Neural cell (in vitro differentiated cells): ENCODE measurements at regions not wholly inside any gene's neighbourhood (a gene's known extent, or its start where the extent isn't known, plus 50 kb on each side); places are given as distances from the start of the nearest gene placed in this dataset.
"Not testable (repeated sequence)": the region's sequence is repeated elsewhere in the genome, so short reads cannot be mapped to it uniquely, and the experiment has no call there.

Experiments
- H2AFZ ChIP-seq: fragments of 200-600, 300-800 bp; sonication (generic), shearing (Covaris generic); 2 replicates; pipeline ENCODE4 v1.6.0; 2014; ENCODE audit warnings: low read depth, mild to moderate bottlenecking, antibody characterized with exemption, low read length, moderate library complexity
- H3F3A ChIP-seq: fragments of 200-600 bp; shearing (Covaris generic); 2 replicates; pipeline ENCODE4 v1.6.1; 2016; ENCODE audit warnings: mild to moderate bottlenecking, moderate library complexity, mixed read lengths, antibody characterized with exemption, low read length; ENCODE audit not compliant: insufficient read depth, poor library complexity, severe bottlenecking
- H3K27ac ChIP-seq: fragments of 200-600, 300-800 bp; sonication (generic), shearing (Covaris generic); 2 replicates; pipeline ENCODE4 v1.5.1; 2014; ENCODE audit warnings: mild to moderate bottlenecking, low read length, moderate library complexity
- H3K27me3 ChIP-seq: fragments of 300-800, 200-600 bp; sonication (generic), shearing (Covaris generic); 2 replicates; pipeline ENCODE4 v1.6.0; 2014; ENCODE audit warnings: mild to moderate bottlenecking, low read depth, low read length, moderate library complexity; ENCODE audit not compliant: insufficient read depth
- H3K36me3 ChIP-seq: fragments of 300-800, 200-600 bp; sonication (generic), shearing (Covaris generic); 2 replicates; pipeline ENCODE4 v1.5.1; 2014; ENCODE audit warnings: mild to moderate bottlenecking, antibody characterized with exemption, low read length, moderate library complexity; ENCODE audit not compliant: insufficient read depth
- H3K4me2 ChIP-seq: fragments of 300-800, 200-600 bp; sonication (generic), shearing (Covaris generic); 2 replicates; pipeline ENCODE4 v1.6.0; 2014; ENCODE audit warnings: mild to moderate bottlenecking, low read length
- H3K4me3 ChIP-seq: fragments of 300-800, 200-600 bp; sonication (generic), shearing (Covaris generic); 2 replicates; pipeline ENCODE4 v1.5.1; 2014; ENCODE audit warnings: mild to moderate bottlenecking, low read length, moderate library complexity
- H3K79me2 ChIP-seq: fragments of 200-600 bp; shearing (Covaris generic); replicated peaks from 2 replicates; pipeline ENCODE4 v1.6.0; 2014; ENCODE audit warnings: mild to moderate bottlenecking, low read length, moderate library complexity; ENCODE audit not compliant: insufficient read depth
- H3K9ac ChIP-seq: fragments of 300-800, 200-600 bp; sonication (generic), shearing (Covaris generic); 2 replicates; pipeline ENCODE4 v1.6.1; 2016; ENCODE audit warnings: mild to moderate bottlenecking, low read length, mixed read lengths
- H3K9me2 ChIP-seq: fragments of 200-600 bp; shearing (Covaris generic); 2 replicates; pipeline ENCODE4 v1.6.1; 2016; ENCODE audit warnings: mild to moderate bottlenecking, low read length, mixed read lengths; ENCODE audit not compliant: insufficient read depth
- H3K9me3 ChIP-seq: fragments of 200-600, 300-800 bp; sonication (generic), shearing (Covaris generic); 2 replicates; pipeline ENCODE4 v1.6.1; 2016; ENCODE audit warnings: mild to moderate bottlenecking, mixed run types, low read length, moderate library complexity, mixed read lengths
- H4K20me1 ChIP-seq: fragments of 200-600 bp; shearing (Covaris generic); 2 replicates; pipeline ENCODE4 v1.6.1; 2016; ENCODE audit warnings: mild to moderate bottlenecking, mixed run types; ENCODE audit not compliant: insufficient read depth
- EP300 ChIP-seq: fragments of 450-650 bp; conservative IDR thresholded peaks from 2 replicates; pipeline ENCODE4 v1.6.1; 2014; ENCODE audit warnings: antibody characterized with exemption, mild to moderate bottlenecking, moderate library complexity; ENCODE audit not compliant: poor library complexity, severe bottlenecking
- EZH2 ChIP-seq: fragments of 200-600, 300-800 bp; shearing (Covaris generic), sonication (generic); IDR thresholded peaks from 2 replicates; pipeline ENCODE4 v1.6.1; 2014; ENCODE audit warnings: antibody characterized with exemption, low read length, borderline replicate concordance, mild to moderate bottlenecking; ENCODE audit not compliant: insufficient read depth, poor library complexity, severe bottlenecking
- MXI1 ChIP-seq: fragments of 450-650 bp; conservative IDR thresholded peaks from 2 replicates; pipeline ENCODE4 v1.6.1; 2014; ENCODE audit warnings: antibody characterized with exemption, mild to moderate bottlenecking; ENCODE audit not compliant: poor library complexity, severe bottlenecking
- POLR2AphosphoS5 ChIP-seq: IDR thresholded peaks from 2 replicates; pipeline ENCODE4 v1.6.1; 2012
- RAD21 ChIP-seq: fragments of 450-650 bp; conservative IDR thresholded peaks from 2 replicates; pipeline ENCODE4 v1.6.1; 2014; ENCODE audit warnings: antibody characterized with exemption, mild to moderate bottlenecking, moderate library complexity
- SMC3 ChIP-seq: fragments of 450-650 bp; conservative IDR thresholded peaks from 2 replicates; pipeline ENCODE4 v1.6.1; 2014; ENCODE audit warnings: antibody characterized with exemption, mild to moderate bottlenecking, moderate library complexity; ENCODE audit not compliant: poor library complexity
- TAF1 ChIP-seq: IDR thresholded peaks from 2 replicates; pipeline ENCODE4 v1.6.1; 2012; ENCODE audit warnings: low read depth
- TF ChIP-seq, protein P1 (sequence below): fragments of 450-650 bp; IDR thresholded peaks from 2 replicates; pipeline ENCODE4 v1.5.1; 2014; ENCODE audit warnings: antibody characterized with exemption, mild to moderate bottlenecking, moderate library complexity; ENCODE audit not compliant: poor library complexity, severe bottlenecking
- TF ChIP-seq, protein P2 (sequence below): IDR thresholded peaks from 2 replicates; pipeline ENCODE4 v1.6.1; 2012; ENCODE audit warnings: borderline replicate concordance

DNA sequence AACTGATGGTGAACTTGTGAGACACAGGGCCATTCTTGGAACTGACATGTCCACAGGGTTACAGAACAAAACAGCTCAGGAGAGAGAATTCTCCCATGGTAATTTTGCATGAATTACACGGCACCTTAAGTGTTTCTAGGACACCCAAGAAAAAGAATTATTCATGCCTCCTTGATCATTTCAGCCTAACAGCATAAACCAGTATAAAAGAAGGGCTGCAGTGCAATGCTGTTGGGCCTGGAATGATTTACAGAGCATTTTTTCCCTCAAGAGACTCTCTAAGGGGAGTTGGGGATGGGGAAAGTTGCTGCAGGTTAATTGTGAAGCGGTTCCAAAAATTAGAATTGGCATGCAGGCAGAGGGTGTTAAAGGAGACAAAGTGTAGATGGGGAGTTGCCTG, 136.4 kb upstream of the FBXL7 start:
- H3K27me3 ChIP-seq = no peaks in the 10 kb centered on the region
- no peaks in the 10 kb centered on the region for H3K79me2 ChIP-seq
- no peak overlapping the region for H3K4me2 ChIP-seq
- H4K20me1 ChIP-seq = no peaks in the 10 kb centered on the region
- H3K9me3 ChIP-seq = no peaks in the 10 kb centered on the region
- no peaks in the 10 kb centered on the region for H3K36me3 ChIP-seq
- H3K9ac ChIP-seq = no peak overlapping the region
- no peaks in the 10 kb centered on the region for H3K9me2 ChIP-seq
- no peak overlapping the region for H3K27ac ChIP-seq
- no peak overlapping the region for H2AFZ ChIP-seq
- no peaks in the 10 kb centered on the region for H3F3A ChIP-seq
- no peak for TF ChIP-seq EP300
- H3K4me3 ChIP-seq = no peak overlapping the region

GRCh38 chr5:15357092-15357453, 142.9 kb upstream of the FBXL7 start:
- not testable (repeated sequence) for H4K20me1 ChIP-seq, H3K27me3 ChIP-seq, H3K4me2 ChIP-seq, H2AFZ ChIP-seq, H3K9me2 ChIP-seq, H3F3A ChIP-seq, H3K36me3 ChIP-seq, H3K4me3 ChIP-seq, H3K27ac ChIP-seq, H3K79me2 ChIP-seq, H3K9ac ChIP-seq, H3K9me3 ChIP-seq

GRCh38 chr5:15356308-15357091, 143.5 kb upstream of the FBXL7 start:
- not testable (repeated sequence) for H3K9ac ChIP-seq, H3K9me2 ChIP-seq, H3K4me3 ChIP-seq, H2AFZ ChIP-seq, H4K20me1 ChIP-seq, H3K4me2 ChIP-seq, H3K79me2 ChIP-seq, H3K9me3 ChIP-seq, H3K27ac ChIP-seq, H3K27me3 ChIP-seq, H3K36me3 ChIP-seq, H3F3A ChIP-seq

DNA sequence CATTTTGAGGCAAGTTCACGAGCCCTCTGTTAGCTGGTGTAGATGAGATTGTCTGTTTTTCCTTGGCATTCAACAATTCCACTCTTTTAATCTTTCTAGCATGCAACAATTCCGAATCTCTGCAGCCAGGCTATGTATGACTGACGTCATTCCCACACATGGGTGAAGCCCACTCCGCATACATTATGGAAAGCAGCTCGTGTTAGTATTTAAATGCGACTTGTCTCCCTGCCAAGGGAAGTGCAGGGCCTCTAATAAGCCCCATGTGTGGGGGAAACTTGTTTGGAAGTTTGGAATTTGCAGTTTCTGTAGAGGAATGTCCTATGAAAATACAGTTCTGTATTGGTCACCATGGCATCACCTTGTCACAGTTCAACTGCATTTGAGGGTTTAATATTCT, 146.0 kb upstream of the FBXL7 start:
- Histone ChIP-seq H3K4me2 (no peak overlapping the region), H3K9me3 (no peaks in the 10 kb centered on the region), H3K79me2 (no peaks in the 10 kb centered on the region), H3K9ac (no peak overlapping the region), H3K27ac (no peak overlapping the region), H3K4me3 (no peak overlapping the region), H3F3A (no peaks in the 10 kb centered on the region), H4K20me1 (no peaks in the 10 kb centered on the region), H3K27me3 (no peaks in the 10 kb centered on the region), H3K9me2 (no peaks in the 10 kb centered on the region), H2AFZ (no peak overlapping the region), H3K36me3 (no peaks in the 10 kb centered on the region)
- no peak for TF ChIP-seq EP300
- no peak for TF ChIP-seq RAD21
- no peak for TF ChIP-seq TAF1
- no peak for TF ChIP-seq POLR2AphosphoS5

- Histone ChIP-seq H4K20me1 (no peaks in the 10 kb centered on the region), H2AFZ (no peak overlapping the region), H3K9me3 (no peaks in the 10 kb centered on the region), H3K9ac (no peak overlapping the region), H3K9me2 (no peaks in the 10 kb centered on the region), H3K4me2 (no peak overlapping the region), H3F3A (no peaks in the 10 kb centered on the region), H3K27ac (no peak overlapping the region), H3K79me2 (no peaks in the 10 kb centered on the region), H3K36me3 (no peaks in the 10 kb centered on the region), H3K4me3 (no peak overlapping the region), H3K27me3 (no peaks in the 10 kb centered on the region)
- TF ChIP-seq, protein P1, sequence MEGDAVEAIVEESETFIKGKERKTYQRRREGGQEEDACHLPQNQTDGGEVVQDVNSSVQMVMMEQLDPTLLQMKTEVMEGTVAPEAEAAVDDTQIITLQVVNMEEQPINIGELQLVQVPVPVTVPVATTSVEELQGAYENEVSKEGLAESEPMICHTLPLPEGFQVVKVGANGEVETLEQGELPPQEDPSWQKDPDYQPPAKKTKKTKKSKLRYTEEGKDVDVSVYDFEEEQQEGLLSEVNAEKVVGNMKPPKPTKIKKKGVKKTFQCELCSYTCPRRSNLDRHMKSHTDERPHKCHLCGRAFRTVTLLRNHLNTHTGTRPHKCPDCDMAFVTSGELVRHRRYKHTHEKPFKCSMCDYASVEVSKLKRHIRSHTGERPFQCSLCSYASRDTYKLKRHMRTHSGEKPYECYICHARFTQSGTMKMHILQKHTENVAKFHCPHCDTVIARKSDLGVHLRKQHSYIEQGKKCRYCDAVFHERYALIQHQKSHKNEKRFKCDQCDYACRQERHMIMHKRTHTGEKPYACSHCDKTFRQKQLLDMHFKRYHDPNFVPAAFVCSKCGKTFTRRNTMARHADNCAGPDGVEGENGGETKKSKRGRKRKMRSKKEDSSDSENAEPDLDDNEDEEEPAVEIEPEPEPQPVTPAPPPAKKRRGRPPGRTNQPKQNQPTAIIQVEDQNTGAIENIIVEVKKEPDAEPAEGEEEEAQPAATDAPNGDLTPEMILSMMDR = no peak
- TF ChIP-seq TAF1 = no peak
- TF ChIP-seq SMC3 = no peak
- no peak for TF ChIP-seq EZH2
- no peak for TF ChIP-seq MXI1
- TF ChIP-seq, protein P2, sequence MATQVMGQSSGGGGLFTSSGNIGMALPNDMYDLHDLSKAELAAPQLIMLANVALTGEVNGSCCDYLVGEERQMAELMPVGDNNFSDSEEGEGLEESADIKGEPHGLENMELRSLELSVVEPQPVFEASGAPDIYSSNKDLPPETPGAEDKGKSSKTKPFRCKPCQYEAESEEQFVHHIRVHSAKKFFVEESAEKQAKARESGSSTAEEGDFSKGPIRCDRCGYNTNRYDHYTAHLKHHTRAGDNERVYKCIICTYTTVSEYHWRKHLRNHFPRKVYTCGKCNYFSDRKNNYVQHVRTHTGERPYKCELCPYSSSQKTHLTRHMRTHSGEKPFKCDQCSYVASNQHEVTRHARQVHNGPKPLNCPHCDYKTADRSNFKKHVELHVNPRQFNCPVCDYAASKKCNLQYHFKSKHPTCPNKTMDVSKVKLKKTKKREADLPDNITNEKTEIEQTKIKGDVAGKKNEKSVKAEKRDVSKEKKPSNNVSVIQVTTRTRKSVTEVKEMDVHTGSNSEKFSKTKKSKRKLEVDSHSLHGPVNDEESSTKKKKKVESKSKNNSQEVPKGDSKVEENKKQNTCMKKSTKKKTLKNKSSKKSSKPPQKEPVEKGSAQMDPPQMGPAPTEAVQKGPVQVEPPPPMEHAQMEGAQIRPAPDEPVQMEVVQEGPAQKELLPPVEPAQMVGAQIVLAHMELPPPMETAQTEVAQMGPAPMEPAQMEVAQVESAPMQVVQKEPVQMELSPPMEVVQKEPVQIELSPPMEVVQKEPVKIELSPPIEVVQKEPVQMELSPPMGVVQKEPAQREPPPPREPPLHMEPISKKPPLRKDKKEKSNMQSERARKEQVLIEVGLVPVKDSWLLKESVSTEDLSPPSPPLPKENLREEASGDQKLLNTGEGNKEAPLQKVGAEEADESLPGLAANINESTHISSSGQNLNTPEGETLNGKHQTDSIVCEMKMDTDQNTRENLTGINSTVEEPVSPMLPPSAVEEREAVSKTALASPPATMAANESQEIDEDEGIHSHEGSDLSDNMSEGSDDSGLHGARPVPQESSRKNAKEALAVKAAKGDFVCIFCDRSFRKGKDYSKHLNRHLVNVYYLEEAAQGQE = no peak
- no peak for TF ChIP-seq EP300
- no peak for TF ChIP-seq RAD21
- TF ChIP-seq POLR2AphosphoS5 = no peak
Observed at GRCh38 chr5:15353086-15353645, 146.8 kb upstream of the FBXL7 start.
